AG04450 (cell line): ENCODE measurements at regions not wholly inside any gene's neighbourhood (a gene's known extent, or its start where the extent isn't known, plus 50 kb on each side); places are given as distances from the start of the nearest gene placed in this dataset.
"Not testable (repeated sequence)": the region's sequence is repeated elsewhere in the genome, so short reads cannot be mapped to it uniquely, and the experiment has no call there.

Experiments used
- CTCF ChIA-PET: fragments of 300-600, 350-600 bp; formaldehyde crosslinking; extraction: SDS; loops from one replicate; lab custom pipeline; 2022; ENCODE audit warnings: antibody characterized with exemption, inconsistent platforms; lab: Charles Lee
- POLR2A ChIA-PET: fragments of 350-600 bp; formaldehyde crosslinking; extraction: SDS; loops from one replicate; lab custom pipeline; 2021; ENCODE audit warnings: antibody characterized with exemption, inconsistent platforms; lab: Yijun Ruan, JAX
- DNase-seq: peaks from one replicate; pipeline ENCODE4 v3.0.0-alpha.2; 2011; ENCODE audit warnings: low read depth, low spot score
- H3K27ac ChIP-seq: one replicate; pipeline ENCODE4 v1.5.1; 2012; ENCODE audit warnings: low read depth, low read length, control low read depth
- H3K27me3 ChIP-seq: one replicate; pipeline ENCODE4 v1.6.0; 2012; ENCODE audit warnings: low read length; ENCODE audit not compliant: control insufficient read depth, insufficient read depth
- H3K4me3 ChIP-seq: 2 replicates; pipeline ENCODE4 v1.5.1; 2011; ENCODE audit warnings: mild to moderate bottlenecking, low read depth, low read length, control low read depth
- H3K9me3 ChIP-seq: 2 replicates; pipeline ENCODE4 v1.5.1; 2012; ENCODE audit warnings: low read length; ENCODE audit not compliant: control insufficient read depth, insufficient read depth
- TF ChIP-seq, protein P1 (sequence below): IDR thresholded peaks from 2 replicates; pipeline ENCODE4 v1.5.1; 2011; ENCODE audit warnings: low read depth, low read length, control low read depth, inconsistent platforms

DNA sequence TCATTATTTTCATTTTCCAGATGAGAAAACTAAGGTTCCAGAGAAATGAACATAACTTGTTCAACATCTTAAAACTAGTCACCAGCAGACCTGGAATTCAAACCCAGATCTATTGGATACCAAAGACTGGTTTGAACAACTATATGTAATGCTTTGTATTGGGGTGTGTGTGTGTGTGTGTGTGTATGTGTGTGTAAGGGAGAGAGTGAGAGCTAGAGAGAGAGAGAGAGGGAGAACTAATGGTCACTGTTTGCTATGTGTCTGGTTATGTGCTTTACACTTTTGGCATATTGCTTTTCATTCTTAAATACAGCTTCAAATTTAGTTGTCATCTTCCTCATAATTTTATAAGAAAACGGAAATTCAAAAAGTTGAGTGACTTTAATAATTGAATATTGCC lies 134.7 kb upstream of the ZNF217 start:
- DNase-seq: no peak
- POLR2A ChIA-PET: interaction anchor here (0.6 kb wide), 1 partner anchor 148 kb away, joined by 3 read pairs; no protein-coding TSS in a partner anchor
- H3K9me3 ChIP-seq: no peaks in the 10 kb centered on the region
- no peaks in the 10 kb centered on the region for H3K27me3 ChIP-seq
- CTCF ChIA-PET: no interaction called here
- H3K27ac ChIP-seq: no peak overlapping the region
- no peak overlapping the region for H3K4me3 ChIP-seq
- TF ChIP-seq, protein P1, sequence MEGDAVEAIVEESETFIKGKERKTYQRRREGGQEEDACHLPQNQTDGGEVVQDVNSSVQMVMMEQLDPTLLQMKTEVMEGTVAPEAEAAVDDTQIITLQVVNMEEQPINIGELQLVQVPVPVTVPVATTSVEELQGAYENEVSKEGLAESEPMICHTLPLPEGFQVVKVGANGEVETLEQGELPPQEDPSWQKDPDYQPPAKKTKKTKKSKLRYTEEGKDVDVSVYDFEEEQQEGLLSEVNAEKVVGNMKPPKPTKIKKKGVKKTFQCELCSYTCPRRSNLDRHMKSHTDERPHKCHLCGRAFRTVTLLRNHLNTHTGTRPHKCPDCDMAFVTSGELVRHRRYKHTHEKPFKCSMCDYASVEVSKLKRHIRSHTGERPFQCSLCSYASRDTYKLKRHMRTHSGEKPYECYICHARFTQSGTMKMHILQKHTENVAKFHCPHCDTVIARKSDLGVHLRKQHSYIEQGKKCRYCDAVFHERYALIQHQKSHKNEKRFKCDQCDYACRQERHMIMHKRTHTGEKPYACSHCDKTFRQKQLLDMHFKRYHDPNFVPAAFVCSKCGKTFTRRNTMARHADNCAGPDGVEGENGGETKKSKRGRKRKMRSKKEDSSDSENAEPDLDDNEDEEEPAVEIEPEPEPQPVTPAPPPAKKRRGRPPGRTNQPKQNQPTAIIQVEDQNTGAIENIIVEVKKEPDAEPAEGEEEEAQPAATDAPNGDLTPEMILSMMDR: no peak

GRCh38 chr20:53727239-53727638 lies 133.6 kb upstream of the ZNF217 start:
- POLR2A ChIA-PET: not testable (repeated sequence)

GRCh38 chr20:53725575-53725970 lies 131.9 kb upstream of the ZNF217 start:
- H3K27ac ChIP-seq: no peak overlapping the region
- TF ChIP-seq, protein P1: no peak
- POLR2A ChIA-PET: no interaction called here
- CTCF ChIA-PET: no interaction called here
- H3K27me3 ChIP-seq: no peaks in the 10 kb centered on the region
- H3K4me3 ChIP-seq: no peak overlapping the region
- no peaks in the 10 kb centered on the region for H3K9me3 ChIP-seq
- DNase-seq: no peak

More at GRCh38 chr20:53727239-53727638, 133.6 kb upstream of the ZNF217 start:
- DNase-seq, H3K27me3 ChIP-seq, H3K27ac ChIP-seq, CTCF ChIA-PET, H3K4me3 ChIP-seq, H3K9me3 ChIP-seq: not testable (repeated sequence)

DNA sequence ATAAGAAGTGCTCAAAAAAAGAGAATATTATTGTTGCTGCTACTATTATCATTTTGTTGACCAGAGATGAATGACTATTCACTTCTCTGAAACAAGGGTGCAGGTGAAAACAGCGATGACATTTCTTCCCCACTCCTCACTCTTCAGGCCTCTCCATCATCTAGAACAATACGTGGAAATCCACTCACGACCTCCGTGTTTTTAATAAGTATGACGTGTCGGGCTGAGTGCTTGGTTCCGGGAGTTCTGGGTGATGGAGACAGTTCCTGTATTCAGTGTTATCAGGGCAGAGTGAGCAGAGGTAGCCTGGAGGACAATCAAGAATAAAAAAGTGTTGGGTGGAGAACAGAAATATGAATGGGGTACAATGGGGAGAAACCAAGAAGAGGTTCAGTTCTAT lies 130.0 kb upstream of the ZNF217 start:
- Histone ChIP-seq H3K4me3 (no peak overlapping the region), H3K9me3 (no peaks in the 10 kb centered on the region), H3K27me3 (no peaks in the 10 kb centered on the region), H3K27ac (no peak overlapping the region)
- TF ChIP-seq, protein P1: no peak
- DNase-seq: no peak
- POLR2A ChIA-PET: no interaction called here
- CTCF ChIA-PET: no interaction called here

DNA sequence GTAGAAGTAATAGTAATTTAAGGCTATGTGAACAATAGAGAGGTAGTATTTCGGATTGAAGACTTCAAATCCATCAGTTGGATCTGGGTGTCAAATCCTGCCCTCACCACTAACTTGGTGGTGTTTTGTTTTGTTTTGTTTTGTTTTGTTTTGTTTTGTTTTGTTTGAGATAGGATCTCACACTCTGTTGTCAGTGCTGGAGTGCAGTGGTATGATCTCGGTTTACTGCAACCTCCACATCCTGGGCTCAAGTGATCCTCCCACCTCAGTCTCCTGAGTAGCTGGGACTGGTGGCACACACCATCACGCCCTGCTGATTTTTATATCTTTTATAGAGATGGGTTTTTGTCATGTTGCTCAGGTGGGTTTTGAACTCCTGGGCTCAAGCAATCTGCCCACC lies 129.4 kb upstream of the ZNF217 start:
- Histone ChIP-seq H3K4me3 (no peak overlapping the region), H3K27ac (no peak overlapping the region), H3K9me3 (no peaks in the 10 kb centered on the region), H3K27me3 (no peaks in the 10 kb centered on the region)
- POLR2A ChIA-PET: no interaction called here
- TF ChIP-seq, protein P1: no peak
- DNase-seq: no peak
- CTCF ChIA-PET: no interaction called here
